H1 (cell line): ENCODE measurements at regions not wholly inside any gene's neighbourhood (a gene's known extent, or its start where the extent isn't known, plus 50 kb on each side); places are given as distances from the start of the nearest gene placed in this dataset.

Experiments used
- CTCF ChIA-PET: fragments of 300-600 bp; sonication (Branson Sonifier 250); formaldehyde crosslinking; loops from one replicate; lab custom pipeline; 2021; ENCODE audit not compliant: partially characterized antibody; lab: Charles Lee
- POLR2A ChIA-PET: fragments of 300-600 bp; sonication (Branson Sonifier 250); formaldehyde crosslinking; loops from one replicate; lab custom pipeline; 2021; ENCODE audit warnings: inconsistent platforms; ENCODE audit not compliant: partially characterized antibody; lab: Charles Lee
- DNase-seq, 2 experiments: peaks; one replicate each; pipeline versions ENCODE4 v3.0.0 to v3.0.0-alpha.2; 2010 to 2022; ENCODE audit warnings: low spot score in 2 of 2, low read depth in 1 of 2, mixed read lengths in 1 of 2
- FAIRE-seq: peaks from 2 replicates; lab custom pipeline; 2011; peaks lifted over from hg19 to GRCh38; lab: Jason Lieb, UNC
- H2AFZ ChIP-seq: 2 replicates; pipeline ENCODE4 v1.8.1; 2012; ENCODE audit warnings: low read length, inconsistent platforms
- H2AK5ac ChIP-seq: 2 replicates; pipeline ENCODE4 v1.6.1; 2013; ENCODE audit warnings: low read depth, low read length
- H2BK120ac ChIP-seq: replicated peaks from 2 replicates; pipeline ENCODE3; 2013; ENCODE audit warnings: low read depth, low read length, inconsistent platforms
- H2BK12ac ChIP-seq: 2 replicates; pipeline ENCODE4 v1.6.1; 2013; ENCODE audit warnings: low read depth, low read length
- H2BK15ac ChIP-seq: 2 replicates; pipeline ENCODE4 v1.6.1; 2013; ENCODE audit warnings: low read length
- H2BK20ac ChIP-seq: 2 replicates; pipeline ENCODE4 v1.6.1; 2013; ENCODE audit warnings: low read length
- H2BK5ac ChIP-seq: 2 replicates; pipeline ENCODE4 v1.6.1; 2013; ENCODE audit warnings: low read depth, low read length
- H3K14ac ChIP-seq: 2 replicates; pipeline ENCODE4 v1.6.1; 2013; ENCODE audit warnings: inconsistent platforms; ENCODE audit not compliant: insufficient read length
- H3K18ac ChIP-seq: 2 replicates; pipeline ENCODE4 v1.6.1; 2013; ENCODE audit warnings: low read length; ENCODE audit errors: extremely low read depth
- H3K23ac ChIP-seq: 2 replicates; pipeline ENCODE4 v1.6.1; 2013; ENCODE audit warnings: inconsistent platforms; ENCODE audit not compliant: insufficient read length
- H3K23me2 ChIP-seq: 2 replicates; pipeline ENCODE4 v1.6.1; 2013; ENCODE audit warnings: low read depth, low read length
- H3K27ac ChIP-seq: 2 replicates; pipeline ENCODE4 v1.6.1; 2011; ENCODE audit warnings: low read depth, low read length, inconsistent platforms
- H3K27me3 ChIP-seq, 4 experiments: replicated peaks in 1 of 4; 1 replicate in 1 of 4; 2 replicates in 3 of 4; pipeline versions ENCODE4 v1.6.1 to v1.8.1; 2011 to 2013; ENCODE audit warnings: low read length in 3 of 4, mild to moderate bottlenecking in 3 of 4, inconsistent platforms in 2 of 4, mixed read lengths in 2 of 4, moderate library complexity in 1 of 4; ENCODE audit not compliant: control insufficient read depth in 3 of 4, insufficient read depth in 3 of 4; ENCODE audit errors: extremely low read depth in 1 of 4
- H3K36me3 ChIP-seq, 4 experiments: 2 replicates each; pipeline versions ENCODE4 v1.6.1 to v1.8.1; 2011 to 2013; ENCODE audit warnings: mild to moderate bottlenecking in 4 of 4, low read length in 3 of 4, moderate library complexity in 2 of 4, control low read depth in 1 of 4, inconsistent platforms in 1 of 4; ENCODE audit not compliant: insufficient read depth in 4 of 4, control insufficient read depth in 2 of 4
- H3K4ac ChIP-seq: replicated peaks from 2 replicates; pipeline ENCODE3; 2013; ENCODE audit warnings: low read length, low read depth, mixed read lengths, inconsistent platforms; ENCODE audit not compliant: insufficient read length
- H3K4me1 ChIP-seq, 4 experiments: replicated peaks in 1 of 4; 1 replicate in 1 of 4; 2 replicates in 3 of 4; pipeline versions ENCODE4 v1.6.1 to v1.8.1; 2011 to 2013; ENCODE audit warnings: low read length in 3 of 4, inconsistent platforms in 2 of 4, mixed read lengths in 1 of 4; ENCODE audit not compliant: insufficient read depth in 4 of 4, control insufficient read depth in 3 of 4
- H3K4me2 ChIP-seq, 2 experiments: 2 replicates each; pipeline versions ENCODE4 v1.6.1 to v1.8.1; 2011 to 2013; ENCODE audit warnings: low read depth in 2 of 2, low read length in 2 of 2, control low read depth in 1 of 2, inconsistent platforms in 1 of 2, mild to moderate bottlenecking in 1 of 2; ENCODE audit not compliant: insufficient read depth in 1 of 2
- H3K4me3 ChIP-seq, 4 experiments: fragments of 200-600, 300-600 bp in 1 of 4; sonication (generic), shearing (Covaris generic), sonication (Bioruptor Twin) in 1 of 4; 2 replicates each; pipeline versions ENCODE4 v1.5.1 to v1.8.1; 2011 to 2016; ENCODE audit warnings: low read length in 4 of 4, low read depth in 3 of 4, control low read depth in 2 of 4, inconsistent platforms in 2 of 4, mild to moderate bottlenecking in 2 of 4, mixed read lengths in 1 of 4, moderate library complexity in 1 of 4; ENCODE audit not compliant: insufficient read depth in 2 of 4; ENCODE audit errors: extremely low read depth in 1 of 4
- H3K56ac ChIP-seq: replicated peaks from 2 replicates; pipeline ENCODE3; 2013; ENCODE audit warnings: low read depth, mild to moderate bottlenecking, mixed read lengths, low read length, inconsistent platforms; ENCODE audit not compliant: insufficient read length
- H3K79me1 ChIP-seq: 2 replicates; pipeline ENCODE4 v1.6.1; 2013; ENCODE audit warnings: low read depth, low read length, control low read depth
- H3K79me2 ChIP-seq, 2 experiments: 2 replicates each; pipeline versions ENCODE4 v1.6.1 to v1.8.1; 2012 to 2013; ENCODE audit warnings: low read length in 2 of 2, mild to moderate bottlenecking in 2 of 2, inconsistent platforms in 1 of 2; ENCODE audit not compliant: insufficient read depth in 2 of 2, control insufficient read depth in 1 of 2
- H3K9ac ChIP-seq, 4 experiments: replicated peaks in 1 of 4; 1 replicate in 1 of 4; 2 replicates in 3 of 4; pipeline versions ENCODE4 v1.6.1 to v1.8.1; 2011 to 2013; ENCODE audit warnings: low read depth in 3 of 4, low read length in 3 of 4, control low read depth in 2 of 4, mild to moderate bottlenecking in 2 of 4, moderate library complexity in 2 of 4, inconsistent platforms in 1 of 4; ENCODE audit errors: extremely low read depth in 1 of 4
- H3K9me3 ChIP-seq, 2 experiments: 2 replicates each; pipeline versions ENCODE4 v1.6.1 to v1.8.1; 2012 to 2013; ENCODE audit warnings: mild to moderate bottlenecking in 2 of 2, moderate library complexity in 2 of 2, control low read depth in 1 of 2, inconsistent platforms in 1 of 2, low read depth in 1 of 2, low read length in 1 of 2, mixed read lengths in 1 of 2; ENCODE audit not compliant: insufficient read depth in 2 of 2
- H4K20me1 ChIP-seq, 2 experiments: replicated peaks in 1 of 2; 2 replicates each; pipeline versions ENCODE3 to v1.8.1; 2011 to 2013; ENCODE audit warnings: inconsistent platforms in 2 of 2, low read length in 2 of 2, mild to moderate bottlenecking in 1 of 2; ENCODE audit not compliant: insufficient read depth in 2 of 2, control insufficient read depth in 1 of 2
- H4K5ac ChIP-seq: 2 replicates; pipeline ENCODE4 v1.6.1; 2013; ENCODE audit warnings: low read length, low read depth, mixed read lengths, inconsistent platforms; ENCODE audit not compliant: insufficient read length
- H4K8ac ChIP-seq: 2 replicates; pipeline ENCODE4 v1.8.0; 2013; ENCODE audit warnings: mild to moderate bottlenecking, moderate library complexity, low read length, inconsistent platforms; ENCODE audit not compliant: insufficient read depth; ENCODE audit errors: extremely low read depth
- H4K91ac ChIP-seq: replicated peaks from 2 replicates; pipeline ENCODE3; 2013; ENCODE audit warnings: low read length, mixed read lengths, inconsistent platforms; ENCODE audit not compliant: insufficient read length
- ASH2L ChIP-seq: fragments of 200-600, 300-600 bp; sonication (generic); IDR thresholded peaks from one replicate; pipeline ENCODE4 v1.7.1; 2017; ENCODE audit warnings: low read length
- BACH1 ChIP-seq: IDR thresholded peaks from 2 replicates; pipeline ENCODE4 v1.6.1; 2012; ENCODE audit warnings: low read length, improper control_type of control experiment
- CREB1 ChIP-seq: IDR thresholded peaks from 2 replicates; pipeline ENCODE4 v1.6.1; 2012; ENCODE audit warnings: inconsistent platforms
- FOSL1 ChIP-seq: IDR thresholded peaks from 2 replicates; pipeline ENCODE4 v1.6.1; 2011; ENCODE audit warnings: mild to moderate bottlenecking, low read depth, low read length, moderate library complexity; ENCODE audit not compliant: insufficient read depth
- GTF2F1 ChIP-seq: IDR thresholded peaks from 2 replicates; pipeline ENCODE4 v1.6.1; 2012; ENCODE audit warnings: low read depth, low read length, improper control_type of control experiment, borderline replicate concordance
- JUND ChIP-seq: IDR thresholded peaks from 2 replicates; pipeline ENCODE4 v1.6.1; 2011; ENCODE audit warnings: mild to moderate bottlenecking, improper control_type of control experiment, low read length
- POLR2AphosphoS5 ChIP-seq: IDR thresholded peaks from 2 replicates; pipeline ENCODE4 v1.6.1; 2011; ENCODE audit warnings: low read depth, low read length
- POU5F1 ChIP-seq: IDR thresholded peaks from 2 replicates; pipeline ENCODE4 v1.6.1; 2011; ENCODE audit warnings: low read depth, mild to moderate bottlenecking, low read length, moderate library complexity
- RXRA ChIP-seq: IDR thresholded peaks from 2 replicates; pipeline ENCODE4 v1.6.1; 2011; ENCODE audit warnings: low read depth, mild to moderate bottlenecking, low read length, moderate library complexity; ENCODE audit not compliant: insufficient read depth
- SP4 ChIP-seq: IDR thresholded peaks from 2 replicates; pipeline ENCODE4 v1.6.1; 2012; ENCODE audit warnings: low read length, inconsistent platforms
- TAF7 ChIP-seq: optimal IDR thresholded peaks from 2 replicates; pipeline ENCODE3; 2011; ENCODE audit warnings: low read depth, mild to moderate bottlenecking, inconsistent platforms, low read length, moderate library complexity, borderline replicate concordance
- TBP ChIP-seq: IDR thresholded peaks from 2 replicates; pipeline ENCODE4 v1.6.1; 2011; ENCODE audit warnings: low read depth, low read length, improper control_type of control experiment
- ZNF274 ChIP-seq: IDR thresholded peaks from 2 replicates; pipeline ENCODE4 v1.7.0; 2012; ENCODE audit warnings: low read length, borderline replicate concordance; ENCODE audit errors: extremely low read depth
- WGBS, 2 experiments: shearing (Covaris generic) in 1 of 2; methylation state at CpG; one replicate each; pipeline versions ENCODE4 v1.1.6 to v1.1.7; 2013 to 2015; ENCODE audit warnings: low lambda C conversion rate in 2 of 2, mixed read lengths in 2 of 2, inconsistent platforms in 1 of 2, low coverage in 1 of 2, missing lambda C conversion rate in 1 of 2; ENCODE audit not compliant: insufficient replicate concordance in 2 of 2, insufficient coverage in 1 of 2, insufficient read length in 1 of 2; ENCODE audit errors: extremely low coverage in 1 of 2, missing lambda C conversion rate in 1 of 2; 5-methylcytosine and 5-hydroxymethylcytosine counted together
- TF ChIP-seq, protein P1 (sequence below): IDR thresholded peaks from 2 replicates; pipeline ENCODE4 v1.6.1; 2011; ENCODE audit warnings: low read length, improper control_type of control experiment

DNA sequence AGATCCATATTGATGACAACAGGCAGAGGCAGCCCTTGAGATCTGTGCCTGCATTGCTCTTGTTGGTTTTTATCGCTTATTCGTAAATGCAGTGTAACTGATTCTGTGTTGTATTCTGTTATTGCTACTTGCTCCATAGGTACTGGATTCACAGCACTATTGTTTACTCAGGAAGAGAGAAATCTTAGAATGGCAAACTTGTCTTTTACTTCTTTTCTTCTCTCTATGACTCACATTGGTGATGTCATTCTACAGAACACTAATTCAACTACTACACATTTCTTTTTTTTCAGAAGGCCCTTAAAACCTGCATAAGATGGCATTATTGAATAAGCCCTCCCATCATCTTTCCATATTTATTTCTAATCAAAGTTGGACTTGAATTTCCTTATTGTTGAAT lies 201.0 kb upstream of the GBE1 start:
- Histone ChIP-seq H4K20me1 (no peaks in the 10 kb centered on the region), H3K23me2 (no peaks in the 10 kb centered on the region; the same call in 1 of the 2 replicates), H3K27me3 (no peaks in the 10 kb centered on the region), H3K9ac (no peak overlapping the region), H3K18ac (no peak overlapping the region), H3K4me3 (no peak overlapping the region), H3K4ac (no peak overlapping the region), H2BK12ac (no peak overlapping the region), H4K91ac (no peak overlapping the region), H3K9me3 (no peaks in the 10 kb centered on the region), H4K8ac (no peak overlapping the region), H4K5ac (no peak overlapping the region), H3K79me1 (no peaks in the 10 kb centered on the region), H3K27ac (no peak overlapping the region), H2AK5ac (no peak overlapping the region), H2BK5ac (no peak overlapping the region), H3K14ac (no peak overlapping the region), H3K23ac (no peak overlapping the region), H3K4me1 (peaks cover 0 to 17% (median 4%) of the 10 kb centered on the region in 4 experiments; a peak in 5 of 7 replicates), H3K56ac (no peak overlapping the region), H3K36me3 (no peaks in the 10 kb centered on the region), H2BK120ac (no peak overlapping the region), H2BK15ac (no peak overlapping the region), H3K79me2 (no peaks in the 10 kb centered on the region), H3K4me2 (no peak overlapping the region), H2BK20ac (no peak overlapping the region), H2AFZ (no peak overlapping the region)
- FAIRE-seq (no peak), DNase-seq (no peak)
- TF ChIP-seq FOSL1: no peak
- TF ChIP-seq, protein P1, sequence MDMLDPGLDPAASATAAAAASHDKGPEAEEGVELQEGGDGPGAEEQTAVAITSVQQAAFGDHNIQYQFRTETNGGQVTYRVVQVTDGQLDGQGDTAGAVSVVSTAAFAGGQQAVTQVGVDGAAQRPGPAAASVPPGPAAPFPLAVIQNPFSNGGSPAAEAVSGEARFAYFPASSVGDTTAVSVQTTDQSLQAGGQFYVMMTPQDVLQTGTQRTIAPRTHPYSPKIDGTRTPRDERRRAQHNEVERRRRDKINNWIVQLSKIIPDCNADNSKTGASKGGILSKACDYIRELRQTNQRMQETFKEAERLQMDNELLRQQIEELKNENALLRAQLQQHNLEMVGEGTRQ: no peak
- TF ChIP-seq GTF2F1: no peak
- TF ChIP-seq RXRA: no peak
- no peak for TF ChIP-seq ZNF274
- TF ChIP-seq POU5F1: no peak
- no peak for TF ChIP-seq BACH1
- no peak for TF ChIP-seq TAF7
- no peak for TF ChIP-seq POLR2AphosphoS5
- TF ChIP-seq ASH2L: no peak
- TF ChIP-seq JUND: no peak
- no peak for TF ChIP-seq CREB1
- no peak for TF ChIP-seq SP4
- TF ChIP-seq TBP: no peak
- 95% methylated on average over 2 of the region's 2 CpGs; no CpG with 5 or more reads in 1 of the 2 experiments for WGBS, 2 experiments
- CTCF ChIA-PET: no interaction called here
- POLR2A ChIA-PET: no interaction called here
